Ectodermal cell (in vitro differentiated cells): ENCODE measurements at regions not wholly inside any gene's neighbourhood (a gene's known extent, or its start where the extent isn't known, plus 50 kb on each side); places are given as distances from the start of the nearest gene placed in this dataset.
"Not testable (repeated sequence)": the region's sequence is repeated elsewhere in the genome, so short reads cannot be mapped to it uniquely, and the experiment has no call there.

Experiments used
- H3K27ac ChIP-seq: 2 replicates; pipeline ENCODE4 v1.7.0; 2013; ENCODE audit warnings: mild to moderate bottlenecking, low read depth, low read length; ENCODE audit not compliant: insufficient read depth, poor library complexity, severe bottlenecking
- H3K27me3 ChIP-seq: 2 replicates; pipeline ENCODE4 v1.7.0; 2013; ENCODE audit warnings: mild to moderate bottlenecking, low read length; ENCODE audit not compliant: insufficient read depth, control insufficient read depth, poor library complexity, severe bottlenecking
- H3K36me3 ChIP-seq: one replicate; pipeline ENCODE4 v1.7.0; 2013; ENCODE audit warnings: low read length; ENCODE audit not compliant: control insufficient read depth, insufficient read depth
- H3K4me1 ChIP-seq: one replicate; pipeline ENCODE4 v1.7.0; 2013; ENCODE audit warnings: low read length; ENCODE audit not compliant: control insufficient read depth, insufficient read depth
- H3K4me3 ChIP-seq: 2 replicates; pipeline ENCODE4 v1.7.0; 2013; ENCODE audit warnings: low read depth, low read length, control low read depth; ENCODE audit not compliant: insufficient read depth
- H3K9me3 ChIP-seq: 2 replicates; pipeline ENCODE4 v1.7.0; 2013; ENCODE audit warnings: mild to moderate bottlenecking, low read length, moderate library complexity; ENCODE audit not compliant: control insufficient read depth
- WGBS, 2 experiments: methylation state at CpG; one replicate each; pipeline ENCODE4 v1.1.7; 2013; ENCODE audit warnings: missing lambda C conversion rate in 2 of 2; 5-methylcytosine and 5-hydroxymethylcytosine counted together

DNA sequence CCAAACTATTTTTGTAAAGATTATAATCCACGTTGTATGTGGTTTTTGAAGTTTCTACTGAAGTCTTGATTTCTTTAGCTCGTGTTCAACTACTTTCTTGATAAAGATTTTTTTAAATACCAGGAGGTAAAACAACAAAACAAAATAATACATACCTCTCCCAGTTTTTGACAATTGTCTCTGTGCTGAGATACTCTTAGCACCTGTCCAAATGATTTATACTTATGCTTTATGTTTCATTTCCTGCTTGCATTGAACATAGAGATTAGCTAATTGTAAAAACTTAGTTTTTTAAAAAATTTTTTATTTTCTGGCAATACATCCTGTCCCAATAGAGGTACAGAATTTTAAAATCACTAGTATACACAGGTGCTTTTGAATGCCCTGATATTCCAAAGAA, 506.9 kb upstream of the ADGRB3 start:
- Histone ChIP-seq H3K27me3 (no peaks in the 10 kb centered on the region), H3K9me3 (no peaks in the 10 kb centered on the region), H3K36me3 (no peaks in the 10 kb centered on the region), H3K4me3 (no peak overlapping the region), H3K4me1 (no peaks in the 10 kb centered on the region), H3K27ac (no peak overlapping the region)
- 94% methylated on average over 2 of the region's 2 CpGs; no CpG with 5 or more reads in 1 of the 2 experiments for WGBS, 2 experiments

DNA sequence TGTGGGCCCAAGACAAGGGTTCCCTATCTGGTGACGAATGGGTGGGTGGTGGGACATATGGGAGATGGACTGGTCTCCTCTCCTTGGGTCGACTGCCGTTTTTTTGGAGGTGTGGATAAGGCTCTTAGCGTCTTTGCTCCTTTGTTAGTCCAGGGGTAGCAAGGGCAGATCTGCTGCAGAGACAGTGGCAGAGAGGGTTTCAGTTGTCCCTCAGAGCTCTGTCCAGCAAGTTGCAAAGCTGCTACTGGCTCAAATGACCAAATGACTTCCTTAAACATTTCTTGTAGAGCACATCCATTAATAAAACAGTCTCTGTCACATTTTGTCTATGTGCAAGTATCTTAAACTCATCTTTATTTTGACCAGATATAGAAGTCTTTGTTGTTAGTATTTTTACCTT, 508.0 kb upstream of the ADGRB3 start:
- Histone ChIP-seq H3K4me3 (no peak overlapping the region), H3K9me3 (peaks cover 1% of the 10 kb centered on the region), H3K27ac (no peak overlapping the region), H3K36me3 (no peaks in the 10 kb centered on the region), H3K4me1 (no peaks in the 10 kb centered on the region), H3K27me3 (no peaks in the 10 kb centered on the region)
- 95% methylated on average over 4 of the region's 4 CpGs for WGBS, 2 experiments

DNA sequence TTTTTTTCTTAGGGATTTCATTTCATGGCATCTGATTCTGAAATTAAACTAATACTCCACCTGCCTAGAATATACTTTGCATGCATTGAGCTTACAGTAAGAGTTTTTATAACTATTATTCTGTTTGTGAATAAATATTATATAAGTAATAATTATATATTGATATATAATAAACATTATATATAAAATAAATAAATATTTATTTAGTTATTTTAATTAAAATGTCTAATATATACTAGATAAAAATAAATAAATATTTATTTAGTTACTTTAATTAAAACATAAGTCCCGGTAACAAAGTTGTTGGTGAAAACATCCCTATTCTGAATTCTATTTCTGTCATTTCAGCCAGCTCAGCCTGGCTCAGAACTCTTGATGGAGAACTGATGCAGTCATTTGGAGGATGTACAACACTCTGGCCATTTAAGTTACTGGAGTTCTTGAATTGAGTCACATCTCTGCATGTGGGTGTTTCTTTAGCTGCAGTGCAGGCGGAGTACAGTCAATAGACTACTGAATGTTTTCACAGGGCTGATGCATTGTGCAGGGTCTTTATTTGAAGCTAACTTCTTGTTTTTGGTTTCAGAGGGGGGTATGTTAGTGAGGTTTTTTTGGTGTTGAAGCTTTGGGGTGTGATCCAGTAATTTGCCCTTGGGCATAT, 508.9 kb upstream of the ADGRB3 start:
- H3K36me3 ChIP-seq, result no peaks in the 10 kb centered on the region
- no peaks in the 10 kb centered on the region for H3K27me3 ChIP-seq
- H3K4me1 ChIP-seq, result no peaks in the 10 kb centered on the region
- 92 to 97% methylated on average over 2 of the region's 2 CpGs for WGBS, 2 experiments
- H3K4me3 ChIP-seq, result no peak overlapping the region
- H3K27ac ChIP-seq, result no peak overlapping the region
- peaks cover 4% of the 10 kb centered on the region for H3K9me3 ChIP-seq

GRCh38 chr6:68122975-68123374, 512.1 kb upstream of the ADGRB3 start:
- 88 to 90% methylated on average over 2 of the region's 2 CpGs for WGBS, 2 experiments

DNA sequence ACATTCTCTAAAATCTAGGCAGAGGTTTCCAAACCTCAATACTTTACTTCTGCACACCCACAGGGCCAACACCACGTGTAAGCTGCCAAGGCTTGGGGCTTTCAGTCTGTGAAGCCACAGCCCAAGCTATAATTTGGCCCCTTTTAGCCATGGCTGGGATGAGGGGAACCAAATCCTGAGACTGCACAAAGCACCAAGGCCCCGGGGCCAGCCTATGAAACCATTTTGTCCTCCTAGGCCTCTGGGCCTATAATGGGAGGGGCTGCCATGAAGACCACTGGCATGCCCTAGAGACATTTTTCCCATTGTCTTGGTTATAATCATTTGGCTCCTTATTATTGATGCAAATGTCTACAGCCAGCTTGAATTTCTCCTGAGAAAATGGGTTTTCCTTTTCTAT, 513.0 kb upstream of the ADGRB3 start:
- WGBS, 2 experiments, result 75 to 87% methylated on average over 2 of the region's 2 CpGs
- no peak overlapping the region for H3K4me3 ChIP-seq

More at GRCh38 chr6:68122975-68123374, 512.1 kb upstream of the ADGRB3 start:
- not testable (repeated sequence) for H3K27ac ChIP-seq, H3K4me3 ChIP-seq, H3K27me3 ChIP-seq, H3K9me3 ChIP-seq, H3K4me1 ChIP-seq, H3K36me3 ChIP-seq

DNA sequence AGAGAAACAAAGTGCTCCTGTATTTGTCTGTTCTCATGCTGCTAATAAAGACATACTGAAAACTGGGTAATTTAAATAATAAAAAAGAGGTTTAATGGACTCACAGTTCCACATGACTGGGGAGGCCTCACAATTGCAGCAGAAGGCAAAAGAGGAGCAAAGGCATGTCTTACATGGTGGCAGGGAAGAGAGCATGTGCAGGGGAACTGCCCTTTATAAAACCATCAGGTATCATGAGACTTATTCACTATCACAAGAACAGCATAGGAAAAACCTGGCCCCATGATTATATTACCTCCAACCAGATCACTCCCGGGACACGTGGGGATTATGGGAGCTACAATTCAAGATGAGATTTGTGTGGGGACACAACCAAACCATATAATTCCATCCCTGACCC, 514.1 kb upstream of the ADGRB3 start:
- not testable (repeated sequence) for H3K4me3 ChIP-seq, H3K27me3 ChIP-seq, H3K4me1 ChIP-seq, H3K36me3 ChIP-seq, H3K9me3 ChIP-seq, H3K27ac ChIP-seq
- 93 to 96% methylated on average over 2 of the region's 2 CpGs for WGBS, 2 experiments

More for the DNA sequence above, 513.0 kb upstream of the ADGRB3 start:
- Histone ChIP-seq H3K36me3 (no peaks in the 10 kb centered on the region), H3K27me3 (no peaks in the 10 kb centered on the region), H3K4me1 (no peaks in the 10 kb centered on the region), H3K9me3 (peaks cover 4% of the 10 kb centered on the region), H3K27ac (no peak overlapping the region)

DNA sequence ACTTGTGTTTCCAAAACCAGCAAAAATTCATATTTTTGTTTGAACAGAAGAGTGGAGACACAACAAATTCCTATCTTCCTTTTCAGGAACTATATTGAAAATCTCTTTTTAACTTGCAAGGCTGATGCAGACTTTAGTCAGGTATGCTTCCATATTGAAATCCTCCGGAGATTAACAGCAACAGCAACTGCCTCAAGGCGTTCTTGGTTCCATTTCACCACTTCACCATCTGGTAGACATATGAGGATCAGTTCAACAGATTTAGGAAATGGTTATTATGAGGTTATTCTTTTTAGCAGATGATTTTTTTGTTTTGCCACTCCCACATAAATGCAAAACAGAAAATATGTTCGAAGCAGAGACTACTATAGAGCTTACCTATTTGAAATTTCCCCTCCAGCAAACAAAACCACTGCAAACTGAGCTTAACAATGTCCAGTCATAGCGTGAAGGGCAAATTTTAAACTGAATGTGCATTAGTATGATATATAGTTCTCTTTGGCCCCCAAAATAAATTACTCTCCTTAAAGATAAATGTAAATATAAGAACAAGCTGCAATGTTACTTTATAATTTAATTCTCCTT, 520.5 kb upstream of the ADGRB3 start:
- Histone ChIP-seq H3K4me3 (no peak overlapping the region), H3K4me1 (no peaks in the 10 kb centered on the region), H3K27me3 (no peaks in the 10 kb centered on the region), H3K36me3 (no peaks in the 10 kb centered on the region), H3K27ac (no peak overlapping the region), H3K9me3 (no peaks in the 10 kb centered on the region)
- 91 to 94% methylated on average over 3 of the region's 4 CpGs for WGBS, 2 experiments

- 80 to 94% methylated on average over 2 of the region's 2 CpGs for WGBS, 2 experiments
- Histone ChIP-seq H3K4me1 (no peaks in the 10 kb centered on the region), H3K9me3 (no peaks in the 10 kb centered on the region), H3K4me3 (no peak overlapping the region), H3K27ac (no peak overlapping the region), H3K27me3 (no peaks in the 10 kb centered on the region), H3K36me3 (no peaks in the 10 kb centered on the region)
Observed at GRCh38 chr6:68108233-68108835, 526.7 kb upstream of the ADGRB3 start.

DNA sequence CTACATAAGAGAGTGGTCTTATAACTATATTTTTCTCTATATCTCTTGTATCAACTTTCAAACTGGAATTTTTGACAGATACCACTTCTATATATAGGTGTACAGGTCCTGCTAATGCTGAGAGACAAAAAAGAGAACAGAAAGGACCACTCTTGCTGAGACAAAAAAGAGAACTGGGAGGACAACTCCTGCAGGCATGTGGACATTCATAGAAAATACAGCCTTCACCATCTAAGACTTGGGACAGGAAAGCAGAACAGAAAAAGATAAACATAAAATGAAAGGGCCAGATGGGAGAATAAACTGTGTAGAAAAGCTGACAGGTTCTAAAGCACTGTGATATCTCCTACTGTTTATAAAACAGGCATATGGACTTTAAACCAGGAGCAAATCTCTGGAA, 541.0 kb upstream of the ADGRB3 start:
- no peak overlapping the region for H3K27ac ChIP-seq
- no peaks in the 10 kb centered on the region for H3K27me3 ChIP-seq
- no peaks in the 10 kb centered on the region for H3K36me3 ChIP-seq
- H3K9me3 ChIP-seq, result no peaks in the 10 kb centered on the region
- H3K4me3 ChIP-seq, result no peak overlapping the region
- H3K4me1 ChIP-seq, result no peaks in the 10 kb centered on the region

DNA sequence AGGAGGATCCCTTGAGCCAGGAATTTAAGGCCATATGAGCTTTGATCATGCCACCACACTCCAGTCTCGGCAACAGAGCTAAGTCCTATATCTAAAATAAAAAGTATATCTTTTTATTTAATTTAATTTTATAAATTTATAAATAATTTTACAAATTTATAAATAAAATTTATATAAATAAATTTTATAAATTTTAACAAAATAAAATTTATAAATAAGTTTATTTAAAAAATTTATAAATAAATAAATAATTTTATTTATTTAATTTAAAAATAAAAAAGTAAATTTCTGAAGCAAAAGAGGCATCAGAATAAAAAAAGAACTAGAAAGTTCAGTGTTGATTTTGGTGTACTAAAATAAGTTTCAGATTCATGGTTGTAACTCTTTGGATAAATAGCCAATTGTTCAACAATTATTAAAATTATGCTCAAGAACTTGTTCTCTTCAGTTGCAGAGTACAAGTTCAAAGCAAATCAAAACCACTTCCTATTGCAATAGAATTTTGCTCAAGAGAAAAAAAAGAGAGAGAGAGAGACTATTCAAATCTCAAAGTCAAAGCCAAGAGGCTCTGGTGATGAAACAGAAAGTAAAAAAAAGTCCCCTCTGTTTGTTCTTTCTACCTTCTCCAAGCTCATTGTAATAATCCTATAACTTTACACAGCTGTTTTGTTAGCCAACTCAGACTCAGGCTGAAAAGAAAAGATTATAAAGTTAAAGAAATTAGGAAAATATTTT, 547.5 kb upstream of the ADGRB3 start:
- H3K27ac ChIP-seq, result no peak overlapping the region
- no peaks in the 10 kb centered on the region for H3K36me3 ChIP-seq
- H3K27me3 ChIP-seq, result no peaks in the 10 kb centered on the region
- H3K4me1 ChIP-seq, result no peaks in the 10 kb centered on the region
- H3K9me3 ChIP-seq, result no peaks in the 10 kb centered on the region
- H3K4me3 ChIP-seq, result no peak overlapping the region
- WGBS, 2 experiments, result no CpG with 5 or more reads among the region's 1 CpG
